ENCODE measurements at regions not wholly inside any gene's neighbourhood (a gene's known extent, or its start where the extent isn't known, plus 50 kb on each side); places are given as distances from the start of the nearest gene placed in this dataset.

DNA sequence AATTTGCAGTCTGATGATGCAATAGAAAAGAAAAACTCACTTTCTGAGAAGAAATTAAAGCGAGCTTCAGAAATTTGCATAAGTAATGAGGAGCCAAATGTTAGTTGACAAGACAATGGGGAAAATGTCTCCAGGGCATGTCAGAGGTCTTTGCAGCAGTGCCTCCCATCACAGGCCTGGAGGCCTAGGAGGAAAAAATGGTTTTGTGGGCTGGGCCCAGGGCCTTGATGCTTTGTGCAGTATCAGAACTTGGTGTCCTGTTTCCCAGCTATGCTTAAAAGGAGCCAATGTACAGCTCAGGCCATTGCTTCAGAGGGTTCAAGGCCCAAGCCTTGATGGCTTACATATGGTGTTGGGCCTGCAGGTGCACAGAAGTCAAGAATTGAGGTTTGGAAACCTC is 298.4 kb downstream of the SMARCA2 start:
- DNase-seq (ENCODE audit: low read depth) = no peak

DNA sequence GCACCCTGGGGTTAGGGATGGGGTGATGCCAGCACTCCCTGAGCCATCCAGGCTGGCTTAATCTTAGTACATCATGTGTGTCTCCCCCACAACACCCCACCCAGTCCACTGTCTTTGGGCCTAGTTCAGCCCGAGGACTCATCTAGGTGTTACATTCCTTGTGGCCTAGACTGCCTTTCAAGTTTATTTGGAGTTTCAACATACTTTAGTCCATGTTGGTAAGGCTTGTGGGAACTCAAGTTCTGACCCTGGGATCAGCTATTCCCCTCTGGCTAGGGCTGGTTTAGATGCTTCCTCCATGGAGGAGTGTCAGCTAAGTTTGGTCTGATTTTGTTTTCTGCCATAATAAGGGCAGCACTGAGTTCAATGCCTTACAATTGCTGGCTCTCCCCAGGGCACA is 302.4 kb downstream of the SMARCA2 start:
- DNase-seq (ENCODE audit: low read depth) = peak; percentile 78

GRCh38 chr9:2319421-2319820 is 302.2 kb upstream of the VLDLR start:
- DNase-seq (ENCODE audit: low read depth) = peak; percentile 67

GRCh38 chr9:2320114-2320513 is 301.5 kb upstream of the VLDLR start:
- DNase-seq (ENCODE audit: low read depth) = peak; percentile 89

DNA sequence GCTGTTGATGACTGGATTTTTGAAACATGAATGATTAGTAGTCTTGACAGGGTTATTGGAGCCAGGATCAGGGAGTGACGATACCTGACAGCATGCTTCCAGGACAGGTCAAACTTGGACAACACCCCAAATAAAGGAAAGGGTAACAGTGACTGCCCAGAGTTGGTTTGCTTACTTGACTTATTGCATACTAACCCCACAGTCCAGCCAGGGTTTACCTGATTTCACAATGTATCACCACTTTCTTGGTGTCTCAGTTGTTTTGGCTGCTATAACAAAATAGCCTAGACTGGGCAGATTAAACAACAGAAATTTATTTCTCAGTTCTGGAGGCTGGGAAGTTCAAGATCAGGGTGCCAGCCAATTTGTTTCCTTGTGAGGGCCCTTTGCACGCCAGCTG is 301.0 kb upstream of the VLDLR start:
- no peak for DNase-seq (ENCODE audit: low read depth)

GRCh38 chr9:2321523-2322148 is 300.0 kb upstream of the VLDLR start:
- no peak for DNase-seq (ENCODE audit: low read depth)

DNA sequence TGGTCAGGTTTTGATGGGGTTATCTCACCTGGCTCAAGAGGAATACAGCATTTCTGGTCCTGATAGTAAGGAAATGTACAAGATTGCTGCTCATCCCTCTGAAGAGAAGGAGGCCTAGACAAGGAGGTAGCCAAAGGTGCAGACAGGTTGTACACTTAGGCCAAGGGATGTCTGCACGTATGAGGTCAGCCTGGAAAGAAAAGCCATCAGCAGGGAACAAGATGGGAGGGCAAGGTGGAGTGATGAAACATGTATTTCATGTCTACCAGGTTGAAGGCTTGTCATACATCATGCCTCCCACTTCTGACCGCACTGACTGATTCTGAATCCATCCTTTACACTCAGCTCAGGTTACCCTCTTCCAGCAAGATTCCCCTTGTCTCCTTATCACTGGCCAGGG is 296.8 kb upstream of the VLDLR start:
- no peak for DNase-seq (ENCODE audit: low read depth)

- no peak for DNase-seq (ENCODE audit: low read depth)
Observed at GRCh38 chr9:2332663-2333062, 288.9 kb upstream of the VLDLR start.

GRCh38 chr9:2335260-2335659 is 286.3 kb upstream of the VLDLR start:
- no peak for DNase-seq (ENCODE audit: low read depth)

GRCh38 chr9:2336055-2336454 is 285.5 kb upstream of the VLDLR start:
- peak; percentile 32 for DNase-seq (ENCODE audit: low read depth)

GRCh38 chr9:2337131-2337530 is 284.5 kb upstream of the VLDLR start:
- no peak for DNase-seq (ENCODE audit: low read depth)

DNA sequence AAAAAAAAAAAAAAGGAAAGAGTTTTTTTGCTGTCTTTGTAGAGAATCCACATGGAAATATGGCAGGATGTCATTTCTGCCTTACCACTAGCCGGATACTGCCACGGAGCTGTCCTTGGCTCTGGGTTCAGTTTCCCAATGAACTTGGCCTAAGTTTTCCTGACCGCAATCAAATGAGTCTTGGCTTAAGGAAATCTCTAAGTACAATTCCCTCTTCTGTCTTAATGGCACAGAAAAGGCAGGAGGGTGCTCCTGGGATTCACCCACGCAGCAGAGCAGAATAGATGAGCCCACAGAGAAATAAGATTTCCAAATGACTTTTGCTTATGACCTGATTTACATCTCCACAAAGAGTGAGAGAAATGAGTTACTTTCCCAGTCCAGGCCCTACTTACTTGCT is 284.0 kb upstream of the VLDLR start:
- DNase-seq (ENCODE audit: low read depth) = no peak

- peak; percentile 7 for DNase-seq (ENCODE audit: low read depth)
Observed at GRCh38 chr9:2338777-2339365, 282.7 kb upstream of the VLDLR start.

DNA sequence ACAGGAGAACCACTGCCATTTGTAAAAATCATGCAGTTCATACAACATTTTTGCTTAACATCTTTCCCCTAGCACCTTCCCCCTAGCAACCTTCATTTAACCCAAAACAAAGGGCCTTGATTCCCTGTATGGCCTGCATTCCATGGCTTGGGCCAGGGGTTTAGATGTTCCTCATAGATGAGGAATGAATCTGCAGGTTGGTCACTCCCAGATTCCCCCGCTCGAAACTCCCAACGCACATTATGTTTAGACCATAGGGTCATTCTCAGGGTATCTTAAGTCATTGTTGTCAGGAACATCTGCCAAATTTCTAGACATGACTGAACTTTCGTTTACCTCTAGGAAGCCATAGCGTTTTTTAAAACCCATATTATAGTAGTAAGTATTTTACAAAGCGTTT is 282.2 kb upstream of the VLDLR start:
- DNase-seq (ENCODE audit: low read depth) = no peak

DNA sequence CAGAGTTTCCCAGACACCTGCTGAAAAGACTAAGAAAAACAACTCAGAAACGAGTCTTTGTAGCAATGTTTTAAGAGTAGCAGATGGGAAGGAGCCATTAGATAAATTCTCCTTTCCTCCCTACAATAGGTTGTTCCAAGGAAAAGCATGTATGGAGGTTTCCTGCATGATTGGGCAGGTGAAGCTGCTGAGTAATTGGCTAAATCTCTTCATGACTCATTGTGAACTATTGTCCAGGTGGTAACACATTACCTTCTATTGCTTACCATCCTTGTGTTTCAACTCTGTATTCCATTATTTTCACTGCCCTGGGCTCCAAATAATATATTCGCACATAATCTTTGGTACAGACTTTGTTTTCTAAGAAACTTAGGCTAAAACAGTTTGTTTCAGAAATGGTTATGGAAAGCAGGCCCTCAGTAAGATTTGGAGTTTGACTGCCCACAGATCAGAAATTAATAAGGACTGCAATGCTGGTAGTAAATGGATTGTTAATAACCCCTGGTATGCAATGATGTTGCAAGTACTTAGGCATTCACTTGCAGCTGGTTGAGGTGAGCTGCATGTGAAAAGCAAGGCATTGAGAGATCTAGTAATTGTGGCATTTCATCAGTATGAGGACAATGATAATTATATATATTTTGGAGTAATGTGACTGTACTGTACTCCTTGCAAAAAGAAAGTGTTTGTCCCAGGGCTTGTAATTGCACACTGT is 281.4 kb upstream of the VLDLR start:
- DNase-seq (ENCODE audit: low read depth) = peak; percentile 4

- no peak for DNase-seq (ENCODE audit: low read depth)
Observed at GRCh38 chr9:2341126-2341525, 280.5 kb upstream of the VLDLR start.

GRCh38 chr9:2341956-2342355 is 279.6 kb upstream of the VLDLR start:
- no peak for DNase-seq (ENCODE audit: low read depth)

DNA sequence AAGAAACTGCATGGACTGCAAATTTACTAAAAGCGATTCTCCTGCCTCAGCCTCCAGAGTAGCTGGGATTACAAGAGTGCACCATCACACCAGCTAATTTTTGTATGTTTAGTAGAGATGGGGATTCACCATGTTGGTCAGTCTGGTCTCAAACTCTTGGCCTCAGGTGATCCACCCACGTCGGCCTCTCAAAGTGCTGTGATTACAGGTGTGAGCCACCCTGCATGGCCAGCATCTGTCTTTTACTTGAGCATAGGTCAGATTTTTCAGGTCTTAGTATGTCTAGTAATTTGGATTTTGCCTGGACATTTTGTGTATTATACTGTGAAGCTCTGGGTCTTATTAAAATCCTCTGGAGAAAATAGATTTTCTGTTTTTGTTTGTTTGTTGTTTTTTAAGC is 277.8 kb upstream of the VLDLR start:
- DNase-seq (ENCODE audit: low read depth) = no peak

- no peak for DNase-seq (ENCODE audit: low read depth)
Observed at GRCh38 chr9:2344436-2344835, 277.2 kb upstream of the VLDLR start.

DNA sequence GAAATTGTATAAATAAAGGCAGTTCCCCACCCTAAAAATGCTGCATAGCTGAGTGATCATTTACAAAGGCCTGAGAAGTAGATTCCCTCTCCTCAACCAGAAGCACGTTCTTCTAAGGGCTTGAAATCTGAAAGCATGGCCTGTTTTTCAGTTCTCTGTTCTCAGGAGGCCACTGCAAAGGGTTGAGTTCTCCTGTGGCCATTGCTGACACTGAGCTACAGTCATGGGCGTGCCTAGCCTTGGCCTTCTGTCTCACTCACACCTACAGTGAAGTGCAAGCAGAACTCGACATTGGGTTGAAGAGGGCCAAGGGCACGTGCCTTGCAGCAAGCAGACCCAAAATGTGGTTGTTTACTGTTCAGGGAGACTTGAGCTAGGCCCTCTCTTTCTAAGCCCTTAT is 276.6 kb upstream of the VLDLR start:
- no peak for DNase-seq (ENCODE audit: low read depth)

GRCh38 chr9:2346277-2346913 is 275.2 kb upstream of the VLDLR start:
- DNase-seq (ENCODE audit: low read depth) = no peak

GRCh38 chr9:2351324-2351723 is 270.3 kb upstream of the VLDLR start:
- DNase-seq (ENCODE audit: low read depth) = no peak

- no peak for DNase-seq (ENCODE audit: low read depth)
Observed at GRCh38 chr9:2354216-2354615, 267.4 kb upstream of the VLDLR start.

All from EH (cell line).